Breast epithelium (tissue), 3 donors: ENCODE measurements at regions not wholly inside any gene's neighbourhood (a gene's known extent, or its start where the extent isn't known, plus 50 kb on each side); places are given as distances from the start of the nearest gene placed in this dataset.

Experiments
- CTCF ChIP-seq, 3 donors: fragments of 450-650 bp; IDR thresholded peaks; one replicate each; pipeline ENCODE4 v1.5.1; 2016 to 2017; ENCODE audit warnings: antibody characterized with exemption in 3 of 3, mild to moderate bottlenecking in 3 of 3, moderate library complexity in 3 of 3
- POLR2A ChIP-seq: fragments of 450-650 bp; IDR thresholded peaks from one replicate; pipeline ENCODE4 v1.6.1; 2016; ENCODE audit warnings: antibody characterized with exemption, mild to moderate bottlenecking, moderate library complexity

- TF ChIP-seq CTCF (IDR thresholded peaks at IDR 0.05) (no peak), POLR2A (no peak)
Measured at GRCh38 chr2:236853585-236854051, 232.1 kb upstream of the COPS8 start.
